ENCODE measurements at regions not wholly inside any gene's neighbourhood (a gene's known extent, or its start where the extent isn't known, plus 50 kb on each side); places are given as distances from the start of the nearest gene placed in this dataset.
"Not testable (repeated sequence)": the region's sequence is repeated elsewhere in the genome, so short reads cannot be mapped to it uniquely, and the experiment has no call there.

DNA sequence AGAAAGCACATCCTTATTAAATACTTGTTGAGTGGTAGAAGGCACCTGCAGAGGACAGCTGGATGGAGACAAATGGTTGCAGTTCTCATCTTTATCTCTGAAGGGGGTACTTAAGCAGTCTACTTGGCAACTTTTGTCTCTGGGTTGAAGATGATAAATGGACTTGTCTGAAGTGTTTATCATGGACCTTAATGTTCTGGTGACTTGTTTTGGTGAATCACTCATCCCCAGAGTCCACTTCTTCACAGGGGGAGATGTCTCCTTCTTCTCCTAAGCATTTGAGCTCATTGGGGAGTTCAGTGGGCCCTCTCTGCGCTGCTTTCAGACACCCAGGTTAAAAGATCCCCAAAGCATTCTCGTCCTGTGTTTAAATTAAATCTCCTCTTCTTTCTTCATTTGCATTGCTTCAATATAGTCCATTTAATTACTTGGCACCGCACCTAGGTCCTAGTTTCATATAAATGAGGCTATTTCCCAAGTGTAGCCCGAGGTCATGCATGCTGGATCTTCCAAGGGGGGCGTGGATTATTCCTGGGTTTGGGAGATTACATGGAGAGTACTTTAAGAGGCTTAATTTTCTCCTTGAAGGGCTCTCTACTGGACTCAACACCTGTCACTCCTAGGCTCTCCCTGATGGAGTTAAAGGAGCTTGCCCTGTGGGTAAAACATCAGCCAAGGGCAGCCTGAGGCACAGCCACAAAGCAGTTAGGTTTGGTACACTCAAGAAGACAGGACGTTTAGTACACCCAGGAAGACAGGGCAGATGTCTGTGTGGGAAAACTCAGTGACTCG lies 239.3 kb upstream of the C2CD4B start:
- DNase-seq (ENCODE audit: low read depth in 2 of 3, low spot score in 2 of 3) = no peak

- DNase-seq (ENCODE audit: low read depth in 2 of 3, low spot score in 2 of 3) = no peak
Observed at GRCh38 chr15:62406305-62406891, 241.3 kb upstream of the C2CD4B start.

GRCh38 chr15:62407216-62407615 lies 242.1 kb upstream of the C2CD4B start:
- no peak for DNase-seq (ENCODE audit: low read depth in 2 of 3, low spot score in 2 of 3)

GRCh38 chr15:62407962-62408361 lies 242.9 kb upstream of the C2CD4B start:
- no peak for DNase-seq (ENCODE audit: low read depth in 2 of 3, low spot score in 2 of 3)

DNA sequence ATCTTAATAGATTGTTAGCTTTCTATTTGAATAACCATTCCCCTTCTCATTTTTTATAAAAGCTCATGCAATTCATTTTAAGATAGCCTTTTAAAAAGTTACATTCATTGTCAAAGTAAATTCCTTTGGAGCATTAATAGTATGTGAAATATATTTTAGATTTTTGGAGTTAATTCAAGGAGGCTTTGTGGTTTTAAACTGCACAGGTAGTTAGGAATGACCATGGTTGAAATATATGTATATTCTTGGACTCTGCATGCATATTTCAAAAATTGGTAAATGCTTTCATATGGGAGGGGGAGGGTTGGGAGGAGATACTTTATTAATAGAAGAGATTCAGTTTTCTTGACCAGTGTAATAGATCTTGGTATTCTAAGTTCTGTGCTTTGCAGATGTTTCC lies 244.4 kb upstream of the C2CD4B start:
- no peak for DNase-seq (ENCODE audit: low read depth in 2 of 3, low spot score in 2 of 3)

DNA sequence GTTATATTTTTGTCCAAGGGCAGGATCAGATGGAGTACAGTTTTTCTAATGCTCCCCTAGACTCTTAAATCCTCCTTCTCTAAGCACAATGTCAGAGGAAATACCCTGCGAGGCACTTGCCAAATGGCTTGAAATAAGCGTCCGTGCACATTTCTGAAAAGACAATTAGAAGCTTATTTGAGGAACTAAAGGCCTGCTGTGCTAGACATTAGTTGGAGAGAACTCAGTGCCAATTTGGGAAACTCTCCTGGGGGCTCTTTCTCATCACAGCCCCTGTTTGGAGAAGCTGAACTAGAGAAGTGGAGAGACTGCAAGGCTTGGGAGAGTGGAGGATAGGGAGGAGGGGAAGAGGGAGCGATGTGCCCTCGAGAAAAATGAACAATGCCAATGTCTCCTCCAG lies 247.6 kb upstream of the C2CD4B start:
- DNase-seq (ENCODE audit: low read depth in 2 of 3, low spot score in 2 of 3) = no peak

- DNase-seq (ENCODE audit: low read depth in 2 of 3, low spot score in 2 of 3) = no peak
Observed at GRCh38 chr15:62413153-62413552, 248.1 kb upstream of the C2CD4B start.

DNA sequence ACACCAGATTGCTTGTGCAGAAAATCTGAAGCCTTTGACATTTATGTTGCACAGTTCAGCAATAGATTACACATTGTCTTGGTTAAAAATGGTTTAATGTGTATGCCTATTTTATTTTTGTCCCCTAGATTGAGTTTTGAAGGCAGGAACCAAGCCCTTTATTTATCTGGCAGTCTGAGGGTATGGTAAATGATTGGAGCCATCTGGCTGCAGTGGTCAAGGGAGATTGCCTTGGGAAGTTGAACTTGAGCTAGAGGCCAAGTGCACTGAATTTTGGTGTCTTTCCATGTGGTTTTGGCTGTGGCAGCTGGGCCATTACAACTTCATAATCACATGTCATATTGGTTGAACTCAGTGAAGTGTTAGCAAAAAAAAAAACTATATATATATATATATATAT lies 248.7 kb upstream of the C2CD4B start:
- DNase-seq (ENCODE audit: low read depth in 2 of 3, low spot score in 2 of 3) = no peak

- no peak for DNase-seq (ENCODE audit: low read depth in 2 of 3, low spot score in 2 of 3)
Observed at GRCh38 chr15:62415498-62415897, 250.4 kb upstream of the C2CD4B start.

DNA sequence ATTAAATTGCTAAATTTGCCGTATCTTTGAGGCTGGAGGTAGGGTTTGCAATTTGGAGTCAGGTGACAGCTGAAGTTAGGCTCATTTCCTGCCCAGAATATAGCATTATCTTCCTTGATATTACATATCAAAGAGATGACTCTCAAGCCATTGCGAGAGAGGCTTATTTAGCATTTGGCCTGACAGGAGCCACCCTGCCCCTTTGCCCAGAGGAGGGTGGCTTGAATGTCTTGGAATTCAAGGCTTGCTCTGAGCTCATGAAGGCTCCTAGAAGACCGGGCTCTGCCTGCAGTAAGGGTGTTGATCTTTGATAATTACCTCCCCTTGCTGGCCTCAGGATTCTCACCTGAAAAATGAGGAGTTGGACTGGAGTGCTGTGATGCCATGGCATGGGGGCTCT lies 251.4 kb upstream of the C2CD4B start:
- no peak for DNase-seq (ENCODE audit: low read depth in 2 of 3, low spot score in 2 of 3)

GRCh38 chr15:62417439-62417838 lies 252.4 kb upstream of the C2CD4B start:
- no peak for DNase-seq (ENCODE audit: low read depth in 2 of 3, low spot score in 2 of 3)

GRCh38 chr15:62418496-62418895 lies 253.4 kb upstream of the C2CD4B start:
- DNase-seq (ENCODE audit: low read depth in 2 of 3, low spot score in 2 of 3) = not testable (repeated sequence)

DNA sequence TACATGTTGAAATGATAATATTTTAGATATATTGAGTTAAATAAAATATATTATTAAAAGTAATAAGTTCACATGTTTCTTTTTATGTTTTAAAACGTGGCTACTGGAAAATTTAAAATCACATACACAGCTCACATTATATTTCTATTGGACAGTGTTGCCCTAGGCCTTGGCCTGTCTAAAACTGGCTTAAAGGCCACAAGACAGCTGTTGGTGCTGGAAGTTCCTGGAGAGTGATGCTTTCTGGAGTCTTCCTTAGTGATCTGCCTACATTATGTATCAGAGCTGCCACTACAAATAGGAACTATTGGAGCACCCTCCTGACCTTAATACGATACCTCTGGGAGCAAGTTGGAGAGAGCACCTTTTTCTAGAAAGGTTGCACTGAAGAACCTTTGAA lies 254.1 kb upstream of the C2CD4B start:
- DNase-seq (ENCODE audit: low read depth in 2 of 3, low spot score in 2 of 3) = no peak

DNA sequence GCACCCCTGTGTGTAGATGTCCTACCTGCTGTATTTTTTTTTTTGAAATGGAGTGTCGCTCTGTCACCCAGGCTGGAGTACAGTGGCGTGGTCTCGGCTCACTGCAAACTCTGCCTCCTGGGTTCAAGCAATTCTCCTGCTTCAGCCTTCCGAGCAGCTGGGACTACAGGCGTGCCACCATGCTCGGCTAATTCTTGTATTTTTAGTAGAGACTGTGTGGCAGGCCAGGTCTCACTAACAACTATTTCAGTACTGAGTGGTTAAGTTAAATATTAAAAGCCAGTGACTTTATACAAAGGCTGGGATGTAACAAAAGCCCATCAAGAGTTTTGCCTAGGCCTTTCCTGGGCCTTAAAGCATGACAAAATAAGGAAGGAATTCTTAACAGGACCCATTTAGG lies 255.3 kb upstream of the C2CD4B start:
- not testable (repeated sequence) for DNase-seq (ENCODE audit: low read depth in 2 of 3, low spot score in 2 of 3)

DNA sequence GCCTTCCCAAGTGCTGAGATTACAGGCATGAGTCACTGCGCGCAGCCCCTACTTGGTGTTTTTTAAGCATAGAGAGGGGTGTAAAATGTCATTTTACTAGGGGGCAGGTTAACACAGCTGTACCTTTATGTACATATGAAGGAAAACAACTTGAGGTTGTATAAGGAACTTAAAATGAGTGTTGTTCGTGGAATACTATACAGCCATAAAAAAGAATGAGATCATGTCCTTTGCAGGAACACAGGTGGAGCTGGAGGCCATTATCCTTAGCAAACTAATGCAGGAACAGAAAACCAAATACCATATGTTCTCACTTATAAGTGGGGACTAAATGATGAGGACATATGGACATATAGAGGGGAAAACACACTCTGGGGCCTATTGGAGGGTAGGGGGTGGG lies 256.2 kb upstream of the C2CD4B start:
- DNase-seq (ENCODE audit: low read depth in 2 of 3, low spot score in 2 of 3) = no peak

DNA sequence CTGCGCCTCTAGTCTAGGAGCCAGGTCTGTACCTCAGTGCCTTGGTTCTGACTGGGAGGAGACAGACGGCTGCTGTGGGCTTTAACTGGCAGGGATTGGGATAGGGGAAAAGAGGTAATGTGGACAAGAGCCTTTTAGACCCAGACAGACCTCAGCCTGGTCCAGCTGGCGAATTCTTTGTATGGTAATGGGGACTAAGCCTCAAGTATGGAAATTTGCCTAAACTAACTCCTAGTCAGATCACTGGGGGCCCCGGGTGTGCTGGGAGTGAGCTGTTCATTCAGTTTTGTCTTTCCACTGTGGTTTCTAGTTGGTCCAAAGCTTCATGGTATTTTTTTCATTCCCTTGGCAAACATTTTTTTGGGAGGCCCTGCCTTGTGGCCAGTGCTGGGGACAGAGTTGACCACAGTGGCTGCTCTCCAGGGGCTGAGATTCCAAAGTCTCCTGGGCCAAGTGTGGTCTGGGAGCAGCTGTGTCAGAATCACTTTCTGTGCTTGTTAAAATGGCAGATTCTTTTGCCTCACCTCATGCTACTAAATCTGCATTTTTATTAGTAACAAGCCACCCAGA lies 261.4 kb upstream of the C2CD4B start:
- DNase-seq (ENCODE audit: low read depth in 2 of 3, low spot score in 2 of 3) = no peak

- DNase-seq (ENCODE audit: low read depth in 2 of 3, low spot score in 2 of 3) = no peak
Observed at GRCh38 chr15:62428259-62428658, 263.2 kb upstream of the C2CD4B start.

- DNase-seq (ENCODE audit: low read depth in 2 of 3, low spot score in 2 of 3) = no peak
Observed at GRCh38 chr15:62428851-62429598, 263.9 kb upstream of the C2CD4B start.

DNA sequence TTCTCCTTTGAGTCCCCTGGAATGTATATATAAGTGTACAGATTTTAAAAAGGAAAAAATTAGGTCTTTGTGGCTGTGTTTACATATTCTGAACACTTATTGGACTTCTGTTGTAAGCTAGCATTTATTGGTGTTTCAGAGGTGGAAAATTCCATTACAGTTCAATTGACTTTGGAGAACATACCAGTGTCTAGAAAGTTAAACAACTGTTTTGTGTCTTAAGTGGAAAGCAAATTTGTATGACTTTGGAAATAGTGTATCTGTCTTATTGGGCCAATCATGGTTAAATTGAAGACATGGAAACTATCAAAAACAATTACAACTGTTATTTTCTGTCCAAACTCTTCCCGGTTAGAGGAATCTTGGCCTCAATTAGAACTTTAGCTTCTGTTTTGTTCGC lies 265.0 kb upstream of the C2CD4B start:
- no peak for DNase-seq (ENCODE audit: low read depth in 2 of 3, low spot score in 2 of 3)

DNA sequence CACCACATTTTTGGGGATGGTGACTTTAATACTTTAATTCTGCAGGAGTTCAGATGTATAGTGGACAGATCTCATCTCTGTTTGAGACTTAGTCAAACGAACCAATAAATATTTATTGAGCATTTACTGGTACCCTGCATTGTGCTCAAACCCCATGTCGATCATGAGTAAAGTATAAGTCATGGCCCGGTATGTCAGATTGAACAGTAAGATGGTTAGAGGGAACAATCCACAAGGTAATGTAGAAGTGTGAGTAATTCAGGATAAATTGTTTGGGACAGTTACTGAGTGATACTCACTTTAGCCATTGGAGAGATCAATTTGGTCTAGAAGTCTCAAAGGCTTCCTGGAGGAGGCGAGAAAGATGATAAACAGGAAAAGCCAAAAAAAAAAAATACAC lies 265.5 kb upstream of the C2CD4B start:
- DNase-seq (ENCODE audit: low read depth in 2 of 3, low spot score in 2 of 3) = no peak

DNA sequence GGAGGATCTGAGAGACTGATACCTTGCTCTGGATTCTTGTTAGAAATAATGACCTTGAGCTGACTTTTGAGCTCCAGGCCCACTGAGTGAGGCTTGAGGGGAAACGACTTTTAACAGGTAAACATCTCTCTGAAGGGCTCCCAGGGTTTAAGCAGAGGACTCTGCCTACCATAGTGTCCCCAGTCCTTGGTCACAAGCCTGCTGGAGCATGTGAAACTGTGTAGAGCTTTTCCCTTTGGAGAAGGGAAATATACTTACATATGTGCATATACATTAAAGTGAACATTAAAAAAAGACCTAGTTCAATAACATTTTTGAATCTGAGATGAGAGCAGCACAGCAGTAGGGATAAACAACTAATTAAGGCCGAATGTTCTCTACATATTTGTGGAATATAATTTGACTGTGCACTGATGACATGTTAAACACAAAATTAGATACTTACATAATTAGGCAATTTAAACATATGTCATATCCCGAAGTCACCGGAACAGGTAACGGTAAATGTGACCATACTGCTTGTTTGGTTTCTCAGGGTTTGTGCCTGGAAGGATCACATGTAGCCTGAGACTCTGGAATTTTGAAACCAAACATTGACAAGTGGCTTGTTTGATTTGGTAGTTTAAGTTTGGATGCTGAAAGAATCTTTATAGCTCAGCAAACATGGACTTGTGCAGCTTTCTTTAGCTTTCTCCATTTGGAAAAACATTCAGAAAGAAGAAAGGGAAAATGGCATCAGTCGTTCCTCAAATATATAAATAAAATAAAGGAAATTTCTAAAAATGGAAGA lies 266.1 kb upstream of the C2CD4B start:
- DNase-seq (ENCODE audit: low read depth in 2 of 3, low spot score in 2 of 3) = no peak
